Adipocyte (in vitro differentiated cells): ENCODE measurements at regions not wholly inside any gene's neighbourhood (a gene's known extent, or its start where the extent isn't known, plus 50 kb on each side); places are given as distances from the start of the nearest gene placed in this dataset.
"Not testable (repeated sequence)": the region's sequence is repeated elsewhere in the genome, so short reads cannot be mapped to it uniquely, and the experiment has no call there.

Source experiments
- DNase-seq: peaks from one replicate; pipeline ENCODE4 v3.0.0-alpha.2; 2015; ENCODE audit warnings: low read depth
- H3K27me3 ChIP-seq: replicated peaks from 2 replicates; pipeline ENCODE4 v1.7.0; 2013; ENCODE audit warnings: mild to moderate bottlenecking, low read length, moderate library complexity; ENCODE audit not compliant: control insufficient read depth, insufficient read depth
- H3K36me3 ChIP-seq: 2 replicates; pipeline ENCODE4 v1.7.0; 2013; ENCODE audit warnings: low read length, mild to moderate bottlenecking, moderate library complexity; ENCODE audit not compliant: control insufficient read depth, insufficient read depth, severe bottlenecking
- H3K4me1 ChIP-seq: 2 replicates; pipeline ENCODE4 v1.7.0; 2013; ENCODE audit warnings: mild to moderate bottlenecking, low read length, moderate library complexity; ENCODE audit not compliant: control insufficient read depth, insufficient read depth
- H3K4me3 ChIP-seq: 2 replicates; pipeline ENCODE4 v1.7.0; 2013; ENCODE audit warnings: mild to moderate bottlenecking, low read length, moderate library complexity
- H3K9ac ChIP-seq: 2 replicates; pipeline ENCODE4 v1.7.0; 2013; ENCODE audit warnings: mild to moderate bottlenecking, low read length, moderate library complexity
- H3K9me3 ChIP-seq: 2 replicates; pipeline ENCODE4 v1.7.0; 2013; ENCODE audit warnings: mild to moderate bottlenecking, low read length, moderate library complexity; ENCODE audit not compliant: control insufficient read depth

DNA sequence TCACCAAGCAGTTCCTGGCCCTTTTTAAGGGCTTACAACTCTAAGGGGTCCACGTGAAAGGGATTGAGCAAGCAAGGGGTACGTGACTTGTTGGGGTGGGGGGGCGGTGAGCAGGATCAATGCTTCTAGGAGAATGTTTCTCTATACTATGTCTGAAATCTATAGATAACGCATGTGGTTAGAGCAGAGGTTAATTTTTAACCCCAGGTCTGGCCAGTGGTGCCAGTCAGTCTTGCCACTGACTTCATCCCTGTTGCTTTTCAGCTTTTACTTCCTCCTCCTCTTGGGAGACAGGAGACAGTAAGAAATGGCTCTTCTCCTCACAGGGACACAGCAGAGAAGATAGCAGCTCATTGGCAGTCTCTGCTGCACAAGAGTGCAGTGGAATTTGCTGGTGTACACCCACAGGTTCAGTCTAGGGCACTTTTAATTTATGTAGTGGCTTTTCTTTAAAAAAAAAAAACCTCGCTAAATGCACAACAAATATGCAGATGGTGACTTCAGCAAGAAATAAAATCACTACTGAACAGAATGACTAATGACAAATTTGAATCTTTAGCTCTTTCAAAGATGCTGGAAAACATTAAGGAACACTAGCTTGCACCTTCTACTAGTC, 190.5 kb downstream of the CCNG2 start:
- Histone ChIP-seq H3K9me3 (peaks cover 14% of the 10 kb centered on the region), H3K36me3 (no peaks in the 10 kb centered on the region), H3K9ac (no peak overlapping the region), H3K27me3 (no peaks in the 10 kb centered on the region), H3K4me1 (peaks cover 11% of the 10 kb centered on the region), H3K4me3 (no peak overlapping the region)
- DNase-seq, result no peak

DNA sequence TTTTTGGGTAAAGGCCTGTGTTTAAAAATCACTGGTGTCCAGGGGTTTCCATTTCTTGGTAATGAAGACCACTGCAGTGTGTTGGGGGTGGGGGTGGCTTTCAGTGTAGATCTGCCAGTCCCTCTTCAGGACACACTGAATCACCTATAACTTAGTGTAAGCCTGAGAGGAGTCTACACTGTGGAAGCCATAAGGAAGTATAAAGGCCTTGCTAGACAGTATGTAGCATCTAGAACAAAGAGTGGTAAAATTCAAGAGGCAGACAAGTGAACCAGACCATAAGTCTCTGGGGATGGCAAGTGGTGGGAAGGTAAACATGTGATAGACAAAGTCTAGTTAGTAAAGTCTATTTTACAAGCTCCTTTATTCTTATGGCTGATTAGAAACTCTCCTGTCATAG, 191.8 kb downstream of the CCNG2 start:
- no peaks in the 10 kb centered on the region for H3K27me3 ChIP-seq
- no peaks in the 10 kb centered on the region for H3K36me3 ChIP-seq
- no peak overlapping the region for H3K9ac ChIP-seq
- no peak for DNase-seq
- H3K9me3 ChIP-seq, result peaks cover under 1% of the 10 kb centered on the region
- no peak overlapping the region for H3K4me3 ChIP-seq
- peaks cover 11% of the 10 kb centered on the region for H3K4me1 ChIP-seq

DNA sequence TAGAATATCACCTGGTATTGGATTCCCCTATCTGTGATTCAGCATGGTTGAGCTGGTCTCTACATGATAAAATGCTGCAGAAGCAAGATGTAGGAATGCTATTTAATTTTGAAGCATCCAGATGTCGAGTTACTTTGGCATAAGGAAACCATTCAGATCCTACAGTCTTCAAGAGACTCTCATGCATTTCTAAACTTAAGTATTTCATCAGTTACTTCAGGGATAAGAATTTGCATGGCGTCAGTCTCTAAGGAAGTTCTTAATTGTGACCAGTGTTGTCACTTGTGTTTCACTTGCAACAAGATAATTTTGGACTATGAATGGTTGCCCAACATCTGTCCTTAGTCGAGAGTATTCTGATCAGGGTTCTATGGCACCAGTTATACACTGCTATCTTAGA, 192.4 kb downstream of the CCNG2 start:
- H3K9me3 ChIP-seq, result no peaks in the 10 kb centered on the region
- H3K4me1 ChIP-seq, result peaks cover 11% of the 10 kb centered on the region
- H3K27me3 ChIP-seq, result no peaks in the 10 kb centered on the region
- H3K4me3 ChIP-seq, result no peak overlapping the region
- no peak overlapping the region for H3K9ac ChIP-seq
- H3K36me3 ChIP-seq, result no peaks in the 10 kb centered on the region
- DNase-seq, result no peak

DNA sequence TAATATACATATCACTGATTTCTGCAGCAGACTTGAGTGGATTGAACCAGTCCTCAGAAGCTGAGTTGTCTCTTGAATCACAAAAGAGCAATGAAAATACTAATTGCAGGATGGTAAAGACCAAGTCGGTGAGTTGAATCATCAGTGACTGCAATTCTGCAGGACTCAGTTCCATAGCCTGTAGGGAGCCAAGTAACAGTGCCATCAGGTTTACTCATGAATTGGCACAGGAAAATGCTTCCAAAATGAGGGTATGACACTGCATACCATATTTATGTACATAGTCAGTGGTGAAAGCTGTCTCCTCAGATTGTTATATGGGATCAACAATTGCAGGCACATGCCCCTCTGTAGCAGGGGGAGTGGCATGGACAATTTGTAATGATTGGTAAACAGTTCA, 192.8 kb downstream of the CCNG2 start:
- Histone ChIP-seq H3K4me1 (peaks cover 11% of the 10 kb centered on the region), H3K27me3 (no peaks in the 10 kb centered on the region), H3K9ac (no peak overlapping the region), H3K4me3 (no peak overlapping the region), H3K36me3 (no peaks in the 10 kb centered on the region), H3K9me3 (no peaks in the 10 kb centered on the region)
- peak; percentile 8 for DNase-seq

DNA sequence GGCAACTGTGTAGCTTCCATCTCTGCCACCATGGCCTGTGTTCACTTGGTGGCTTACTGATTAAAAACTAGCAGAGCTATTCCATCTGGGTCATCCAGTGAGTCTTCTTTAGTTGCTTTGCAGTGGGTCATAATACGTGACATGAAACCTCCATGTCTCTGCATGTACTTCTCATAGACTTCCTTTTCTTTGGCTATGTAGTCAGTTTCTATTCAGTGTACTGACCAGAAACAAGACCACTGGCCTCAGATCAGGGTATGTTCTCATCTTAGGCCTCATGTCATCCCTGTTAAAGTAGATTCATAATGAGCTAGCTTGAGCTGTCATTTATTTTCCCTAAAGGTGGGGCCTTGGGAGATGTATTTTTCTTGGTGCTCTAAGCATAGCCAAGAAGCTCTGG, 195.2 kb downstream of the CCNG2 start:
- H3K4me3 ChIP-seq, result no peak overlapping the region
- H3K36me3 ChIP-seq, result no peaks in the 10 kb centered on the region
- no peaks in the 10 kb centered on the region for H3K9me3 ChIP-seq
- H3K27me3 ChIP-seq, result no peaks in the 10 kb centered on the region
- DNase-seq, result no peak
- H3K9ac ChIP-seq, result no peak overlapping the region
- peaks cover 11% of the 10 kb centered on the region for H3K4me1 ChIP-seq

DNA sequence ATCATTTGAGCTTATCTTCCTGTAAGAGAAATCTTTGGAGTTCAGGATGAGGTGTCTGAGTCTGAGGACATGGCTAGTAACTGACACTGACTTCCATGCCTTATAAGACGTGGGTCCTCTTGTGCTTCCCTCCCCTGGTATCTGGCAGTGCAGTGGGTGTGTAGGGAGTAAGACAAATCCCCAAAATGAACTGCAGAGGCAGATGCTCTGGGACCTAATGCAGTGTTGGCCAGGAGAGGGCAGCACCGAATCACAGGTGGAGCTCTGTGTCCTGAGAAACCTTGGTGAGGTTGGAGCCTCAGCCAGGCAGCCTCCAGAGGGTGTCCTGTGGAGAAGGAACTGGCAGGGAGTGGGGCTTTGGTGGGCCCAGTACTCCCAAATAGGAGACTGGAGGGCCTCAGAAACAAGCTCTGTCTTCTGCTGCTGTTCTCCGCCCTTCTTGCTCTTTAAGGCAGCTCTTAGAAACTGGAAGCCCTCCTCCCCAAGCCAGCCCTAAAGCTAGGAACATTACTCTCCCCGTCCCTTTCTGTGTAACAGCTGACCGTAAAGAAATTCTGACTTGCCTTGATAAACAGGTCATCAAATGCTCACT, 196.8 kb downstream of the CCNG2 start:
- DNase-seq, H3K27me3 ChIP-seq, H3K9ac ChIP-seq, H3K9me3 ChIP-seq, H3K4me3 ChIP-seq, H3K36me3 ChIP-seq: not testable (repeated sequence)
- H3K4me1 ChIP-seq, result peaks cover 11% of the 10 kb centered on the region

DNA sequence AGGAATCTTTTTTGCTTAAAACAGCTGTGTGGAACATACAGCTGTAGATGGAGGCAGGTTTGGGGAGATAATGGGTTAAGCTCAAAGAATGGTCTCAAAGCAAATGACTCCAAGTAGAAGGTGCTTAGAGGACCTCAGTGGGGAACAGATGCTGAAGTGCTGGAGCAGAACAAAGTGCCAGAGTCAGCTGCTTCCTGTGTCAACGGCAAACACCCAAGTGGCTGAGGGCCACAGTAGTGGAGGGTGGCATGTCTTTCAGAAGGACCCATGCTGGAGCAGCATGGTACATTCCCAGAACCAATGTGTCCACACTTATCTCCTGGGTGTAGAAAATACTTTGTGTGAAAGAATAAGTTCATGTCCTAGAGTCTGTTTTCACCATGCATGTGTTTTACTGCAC, 197.5 kb downstream of the CCNG2 start:
- no peak for DNase-seq
- Histone ChIP-seq H3K4me3 (no peak overlapping the region), H3K36me3 (no peaks in the 10 kb centered on the region), H3K9me3 (no peaks in the 10 kb centered on the region), H3K4me1 (peaks cover 5% of the 10 kb centered on the region), H3K9ac (no peak overlapping the region), H3K27me3 (peaks cover 6% of the 10 kb centered on the region)

DNA sequence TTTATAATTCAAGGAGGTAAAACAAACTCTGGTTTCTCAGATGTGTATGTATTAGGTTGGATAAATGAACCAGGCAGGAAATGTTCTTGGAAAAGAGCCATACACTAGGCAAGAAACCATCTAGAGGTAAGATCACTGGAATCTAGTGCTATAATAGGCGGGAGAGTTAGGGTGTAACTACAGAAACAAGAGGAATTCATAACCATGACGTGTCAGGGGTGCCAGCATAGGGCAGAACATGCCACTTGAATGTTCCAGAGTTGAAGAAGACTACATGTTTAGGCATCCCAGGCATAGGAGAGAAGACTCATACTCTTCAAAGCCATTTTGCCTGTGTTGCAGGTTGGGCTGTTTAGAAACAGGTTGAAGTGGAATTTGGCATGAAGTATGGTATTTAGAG, 198.7 kb downstream of the CCNG2 start:
- Histone ChIP-seq H3K9me3 (no peaks in the 10 kb centered on the region), H3K9ac (no peak overlapping the region), H3K4me3 (no peak overlapping the region), H3K4me1 (no peaks in the 10 kb centered on the region), H3K27me3 (peaks cover 6% of the 10 kb centered on the region), H3K36me3 (no peaks in the 10 kb centered on the region)
- no peak for DNase-seq

DNA sequence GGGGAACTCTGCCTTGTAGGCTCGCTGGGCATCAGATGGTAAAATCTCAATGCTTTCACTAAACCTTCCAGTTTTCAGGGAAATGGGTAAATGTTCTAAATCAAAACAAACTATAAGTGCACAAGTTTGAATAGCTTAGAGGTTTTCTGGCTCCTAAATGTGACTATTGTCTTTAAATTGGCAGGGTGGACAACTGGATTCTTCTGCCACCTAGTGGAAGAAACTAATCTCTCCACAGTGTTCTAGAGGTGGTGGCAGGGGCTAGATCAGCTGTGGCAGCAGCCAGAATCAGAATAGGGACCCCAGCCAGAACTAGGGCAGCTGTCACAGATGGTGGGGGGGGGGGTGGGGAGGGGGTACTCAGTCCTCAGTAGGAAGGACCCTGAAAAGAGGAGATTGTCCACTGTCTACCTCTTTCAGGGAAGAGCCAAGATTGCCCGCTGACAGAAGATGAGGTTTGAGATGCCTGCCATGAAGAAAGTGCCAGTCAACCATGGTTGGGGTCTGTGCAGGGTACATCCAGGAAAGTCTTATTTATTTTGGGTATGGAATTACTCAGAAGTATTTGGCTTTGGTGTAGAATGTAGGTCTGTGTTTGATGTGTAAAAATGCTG, 201.4 kb downstream of the CCNG2 start:
- no peaks in the 10 kb centered on the region for H3K4me1 ChIP-seq
- H3K36me3 ChIP-seq, result no peaks in the 10 kb centered on the region
- peak; percentile 76 for DNase-seq
- no peak overlapping the region for H3K9ac ChIP-seq
- H3K4me3 ChIP-seq, result no peak overlapping the region
- H3K27me3 ChIP-seq, result peaks cover 25% of the 10 kb centered on the region
- H3K9me3 ChIP-seq, result no peaks in the 10 kb centered on the region

DNA sequence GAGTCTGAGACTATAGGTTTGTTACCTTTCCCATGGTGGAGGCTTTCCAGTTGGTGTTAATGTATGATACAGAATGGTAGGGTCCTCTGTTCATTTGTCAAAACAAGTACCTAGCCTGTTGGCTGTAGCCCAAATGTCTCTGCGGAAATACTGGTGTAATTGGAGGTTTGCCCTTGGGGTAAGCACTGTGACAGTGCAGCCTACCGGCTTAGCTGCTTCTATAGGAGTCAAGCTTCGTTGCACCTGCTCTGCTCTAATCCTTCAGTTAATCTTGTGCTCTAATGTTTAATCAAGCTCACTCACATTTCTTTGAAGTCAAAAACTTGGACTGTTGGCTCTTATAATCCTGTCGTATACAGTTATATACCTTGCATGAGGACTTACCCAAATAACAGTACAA, 203.4 kb downstream of the CCNG2 start:
- DNase-seq, result no peak
- Histone ChIP-seq H3K27me3 (peaks cover 31% of the 10 kb centered on the region), H3K4me1 (no peaks in the 10 kb centered on the region), H3K9ac (no peak overlapping the region), H3K36me3 (no peaks in the 10 kb centered on the region), H3K4me3 (no peak overlapping the region), H3K9me3 (no peaks in the 10 kb centered on the region)

DNA sequence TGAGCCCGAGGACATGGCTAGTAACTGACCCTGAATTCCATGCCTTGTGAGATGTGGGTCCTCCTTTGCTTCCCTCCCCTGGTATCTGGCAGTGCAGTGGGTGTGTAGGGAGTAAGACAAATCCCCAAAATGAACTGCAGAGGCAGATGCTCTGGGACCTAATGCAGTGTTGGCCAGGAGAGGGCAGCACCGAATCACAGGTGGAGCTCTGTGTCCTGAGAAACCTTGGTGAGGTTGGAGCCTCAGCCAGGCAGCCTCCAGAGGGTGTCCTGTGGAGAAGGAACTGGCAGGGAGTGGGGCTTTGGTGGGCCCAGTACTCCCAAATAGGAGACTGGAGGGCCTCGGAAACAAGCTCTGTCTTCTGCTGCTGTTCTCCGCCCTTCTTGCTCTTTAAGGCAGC, 209.9 kb downstream of the CCNG2 start:
- not testable (repeated sequence) for H3K4me1 ChIP-seq, H3K9ac ChIP-seq, H3K4me3 ChIP-seq, H3K36me3 ChIP-seq, DNase-seq
- peaks cover 11% of the 10 kb centered on the region for H3K9me3 ChIP-seq
- H3K27me3 ChIP-seq, result peaks cover 48% of the 10 kb centered on the region
